ENCODE measurements at regions not wholly inside any gene's neighbourhood (a gene's known extent, or its start where the extent isn't known, plus 50 kb on each side); places are given as distances from the start of the nearest gene placed in this dataset.

GRCh38 chr9:134276453-134277245 lies 49.6 kb upstream of the RXRA start (continued):
- TF ChIP-seq CBX3 (IDR thresholded peaks at IDR 0.05; ENCODE audit: low read depth): no peak
- TF ChIP-seq POLR2AphosphoS5 (IDR thresholded peaks at IDR 0.05; ENCODE audit: low read depth, low read length): no peak
- TF ChIP-seq EZH2 (IDR thresholded peaks at IDR 0.05): no peak
- TF ChIP-seq EZH2phosphoT487 (IDR thresholded peaks at IDR 0.05; ENCODE audit: borderline replicate concordance): no peak
- TF ChIP-seq ELF1 (IDR thresholded peaks at IDR 0.05; ENCODE audit: borderline replicate concordance, low read depth): no peak
- TF ChIP-seq EGR1 (IDR thresholded peaks at IDR 0.05; ENCODE audit: low read depth): no peak
- TF ChIP-seq ZBTB33 (IDR thresholded peaks at IDR 0.05; ENCODE audit: extremely low read depth, insufficient replicate concordance, low read length): no peak
- TF ChIP-seq SRF (IDR thresholded peaks at IDR 0.05; ENCODE audit: low read depth): no peak
- no peak for TF ChIP-seq ZFX (IDR thresholded peaks at IDR 0.05)
- no peak for TF ChIP-seq TCF7L2 (IDR thresholded peaks at IDR 0.05; ENCODE audit: borderline replicate concordance, extremely low read depth, insufficient read depth, insufficient read length)
